Mesendoderm (in vitro differentiated cells): ENCODE measurements at regions not wholly inside any gene's neighbourhood (a gene's known extent, or its start where the extent isn't known, plus 50 kb on each side); places are given as distances from the start of the nearest gene placed in this dataset.

Experiments
- DNase-seq: peaks from one replicate; pipeline ENCODE4 v3.0.0; 2013
- H2AK5ac ChIP-seq: 2 replicates; pipeline ENCODE4 v1.6.1; 2013; ENCODE audit warnings: low read length, inconsistent platforms
- H2BK120ac ChIP-seq: 2 replicates; pipeline ENCODE4 v1.6.1; 2013; ENCODE audit warnings: low read depth, mild to moderate bottlenecking, low read length, moderate library complexity, mixed read lengths
- H2BK15ac ChIP-seq: replicated peaks from 2 replicates; pipeline ENCODE4 v1.6.1; 2013; ENCODE audit warnings: low read depth, mild to moderate bottlenecking, moderate library complexity
- H2BK5ac ChIP-seq: 2 replicates; pipeline ENCODE4 v1.6.1; 2013; ENCODE audit warnings: low read length, inconsistent platforms
- H3K18ac ChIP-seq: 2 replicates; pipeline ENCODE4 v1.6.1; 2013; ENCODE audit warnings: mild to moderate bottlenecking, low read length, mixed read lengths
- H3K23ac ChIP-seq: one replicate; pipeline ENCODE4 v1.6.1; 2013; ENCODE audit warnings: low read length
- H3K27ac ChIP-seq: 2 replicates; pipeline ENCODE4 v1.5.1; 2013; ENCODE audit warnings: low read depth, mild to moderate bottlenecking, inconsistent platforms, low read length, moderate library complexity
- H3K27me3 ChIP-seq: 2 replicates; pipeline ENCODE4 v1.6.1; 2013; ENCODE audit warnings: low read length, control low read depth, mild to moderate bottlenecking, inconsistent platforms; ENCODE audit not compliant: insufficient read depth, poor library complexity
- H3K36me3 ChIP-seq: 2 replicates; pipeline ENCODE4 v1.6.1; 2013; ENCODE audit warnings: low read length, inconsistent platforms; ENCODE audit not compliant: control insufficient read depth, insufficient read depth
- H3K4ac ChIP-seq: one replicate; pipeline ENCODE4 v1.6.1; 2013; ENCODE audit warnings: low read depth, mild to moderate bottlenecking, low read length, moderate library complexity
- H3K4me1 ChIP-seq: 2 replicates; pipeline ENCODE4 v1.6.1; 2013; ENCODE audit warnings: low read depth, low read length, inconsistent platforms; ENCODE audit not compliant: control insufficient read depth
- H3K4me2 ChIP-seq: 2 replicates; pipeline ENCODE4 v1.6.1; 2013; ENCODE audit warnings: low read length
- H3K4me3 ChIP-seq: 2 replicates; pipeline ENCODE4 v1.5.1; 2013; ENCODE audit warnings: mild to moderate bottlenecking, low read length
- H3K56ac ChIP-seq: one replicate; pipeline ENCODE4 v1.6.1; 2013; ENCODE audit warnings: low read length
- H3K79me1 ChIP-seq: 2 replicates; pipeline ENCODE4 v1.6.1; 2013; ENCODE audit warnings: low read length, inconsistent platforms
- H3K79me2 ChIP-seq: 2 replicates; pipeline ENCODE4 v1.6.1; 2013; ENCODE audit warnings: mild to moderate bottlenecking, low read length; ENCODE audit not compliant: control insufficient read depth, insufficient read depth
- H3K9ac ChIP-seq: 2 replicates; pipeline ENCODE4 v1.6.1; 2013; ENCODE audit warnings: low read length, inconsistent platforms
- H4K5ac ChIP-seq: one replicate; pipeline ENCODE4 v1.6.1; 2013; ENCODE audit warnings: low read length
- H4K8ac ChIP-seq: one replicate; pipeline ENCODE4 v1.6.1; 2013; ENCODE audit warnings: low read depth, mild to moderate bottlenecking, control low read depth, low read length, moderate library complexity
- WGBS: extraction: QIAGEN DNeasy Blood & Tissue Kit; methylation state at CpG from one replicate; pipeline ENCODE4 v1.1.7; 2013; ENCODE audit warnings: low lambda C conversion rate, missing lambda C conversion rate; ENCODE audit not compliant: insufficient coverage; ENCODE audit errors: extremely low coverage; 5-methylcytosine and 5-hydroxymethylcytosine counted together

DNA sequence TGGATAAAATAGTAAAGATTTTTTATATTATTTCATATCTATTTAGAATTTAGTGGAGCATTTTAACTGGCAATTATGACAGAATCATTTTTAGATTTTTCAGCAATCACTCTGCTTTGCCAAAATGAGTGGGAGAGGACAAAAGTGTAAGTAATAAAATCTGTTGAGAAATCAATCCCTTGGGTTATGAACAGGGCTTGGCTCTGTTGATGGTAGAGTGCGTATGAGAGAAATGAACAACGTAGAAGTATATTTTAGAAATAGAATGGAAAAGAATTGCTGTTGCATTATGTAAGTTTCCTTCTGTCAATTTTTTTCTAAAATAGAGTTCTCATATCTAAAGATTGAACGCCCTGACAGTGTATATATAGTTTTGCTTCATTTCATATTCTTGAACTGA, 154.1 kb upstream of the PRDM9 start:
- Histone ChIP-seq H2AK5ac (no peak overlapping the region), H3K79me2 (no peaks in the 10 kb centered on the region), H3K79me1 (no peaks in the 10 kb centered on the region), H3K27me3 (no peaks in the 10 kb centered on the region), H3K18ac (no peak overlapping the region), H4K8ac (no peak overlapping the region), H3K56ac (no peak overlapping the region), H3K36me3 (no peaks in the 10 kb centered on the region), H3K4me3 (no peak overlapping the region), H3K4me2 (no peak overlapping the region), H4K5ac (no peak overlapping the region), H3K4me1 (no peaks in the 10 kb centered on the region), H3K9ac (no peak overlapping the region), H3K4ac (no peak overlapping the region), H2BK15ac (no peak overlapping the region), H3K23ac (no peak overlapping the region), H2BK5ac (no peak overlapping the region), H3K27ac (no peak overlapping the region), H2BK120ac (no peak overlapping the region)
- WGBS: 100% methylated on average over 2 of the region's 3 CpGs
- no peak for DNase-seq

- Histone ChIP-seq H2BK120ac (no peak overlapping the region), H3K79me1 (no peaks in the 10 kb centered on the region), H2AK5ac (no peak overlapping the region), H3K27ac (no peak overlapping the region), H3K36me3 (no peaks in the 10 kb centered on the region), H3K4ac (no peak overlapping the region), H3K79me2 (no peaks in the 10 kb centered on the region), H3K18ac (no peak overlapping the region), H3K4me1 (no peaks in the 10 kb centered on the region), H3K4me2 (no peak overlapping the region), H4K8ac (no peak overlapping the region), H3K9ac (no peak overlapping the region), H3K4me3 (no peak overlapping the region), H3K56ac (no peak overlapping the region), H2BK5ac (no peak overlapping the region), H2BK15ac (no peak overlapping the region), H4K5ac (no peak overlapping the region), H3K27me3 (no peaks in the 10 kb centered on the region), H3K23ac (no peak overlapping the region)
- peak; percentile 92 for DNase-seq
- WGBS: no CpG with 5 or more reads among the region's 8 CpGs
These were observed 155.0 kb upstream of the PRDM9 start for GRCh38 chr5:23352446-23352845.

DNA sequence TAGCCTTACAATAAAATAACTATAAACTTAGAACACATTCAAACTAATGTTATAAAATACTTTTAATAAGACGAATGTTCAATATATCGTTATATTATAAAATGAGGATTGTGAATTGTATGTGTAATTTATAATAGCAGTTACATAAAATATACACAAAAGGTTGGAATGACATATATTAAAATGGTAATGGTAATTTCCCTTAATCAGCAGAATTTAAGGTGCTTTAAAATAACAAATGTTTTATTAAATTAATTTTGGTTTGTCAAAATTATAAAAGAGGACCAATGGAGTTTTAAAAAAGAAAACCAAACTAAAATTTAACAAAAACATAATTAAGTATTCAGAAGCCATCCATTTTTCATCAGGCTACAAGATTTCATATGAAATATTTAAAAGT, 164.3 kb upstream of the PRDM9 start:
- Histone ChIP-seq H3K4me1 (no peaks in the 10 kb centered on the region), H3K36me3 (no peaks in the 10 kb centered on the region), H3K56ac (no peak overlapping the region), H3K79me2 (no peaks in the 10 kb centered on the region), H3K4me3 (no peak overlapping the region), H3K4me2 (no peak overlapping the region), H3K18ac (no peak overlapping the region), H3K4ac (no peak overlapping the region), H4K8ac (no peak overlapping the region), H4K5ac (no peak overlapping the region), H2BK15ac (no peak overlapping the region), H3K9ac (no peak overlapping the region), H2BK5ac (no peak overlapping the region), H3K23ac (no peak overlapping the region), H2AK5ac (no peak overlapping the region), H3K79me1 (no peaks in the 10 kb centered on the region), H3K27me3 (no peaks in the 10 kb centered on the region), H3K27ac (no peak overlapping the region), H2BK120ac (no peak overlapping the region)
- 100% methylated on average over 2 of the region's 2 CpGs for WGBS
- no peak for DNase-seq

GRCh38 chr5:23332650-23333251, 174.7 kb upstream of the PRDM9 start:
- H2BK5ac ChIP-seq: no peak overlapping the region

GRCh38 chr5:23330726-23331125, 176.7 kb upstream of the PRDM9 start:
- Histone ChIP-seq H3K4me1 (no peaks in the 10 kb centered on the region), H4K5ac (no peak overlapping the region), H2AK5ac (no peak overlapping the region), H2BK120ac (no peak overlapping the region), H3K79me1 (no peaks in the 10 kb centered on the region), H3K18ac (no peak overlapping the region), H3K79me2 (no peaks in the 10 kb centered on the region), H3K36me3 (no peaks in the 10 kb centered on the region), H3K4me2 (no peak overlapping the region), H3K9ac (no peak overlapping the region), H3K27ac (no peak overlapping the region), H3K27me3 (no peaks in the 10 kb centered on the region), H2BK15ac (no peak overlapping the region), H3K4me3 (no peak overlapping the region), H3K4ac (no peak overlapping the region), H4K8ac (no peak overlapping the region), H2BK5ac (no peak overlapping the region), H3K56ac (no peak overlapping the region), H3K23ac (no peak overlapping the region)
- DNase-seq: no peak
- 100% methylated on average over 1 of the region's 3 CpGs for WGBS

More at GRCh38 chr5:23332650-23333251, 174.7 kb upstream of the PRDM9 start:
- H2BK120ac ChIP-seq: no peak overlapping the region
- H2AK5ac ChIP-seq: no peak overlapping the region
- H3K79me1 ChIP-seq: no peaks in the 10 kb centered on the region
- H3K4me1 ChIP-seq: no peaks in the 10 kb centered on the region
- no peak overlapping the region for H3K27ac ChIP-seq
- H3K4ac ChIP-seq: no peak overlapping the region
- H3K4me3 ChIP-seq: no peak overlapping the region
- H3K9ac ChIP-seq: no peak overlapping the region
- H3K18ac ChIP-seq: no peak overlapping the region
- no CpG with 5 or more reads among the region's 1 CpG for WGBS
- no peak overlapping the region for H3K56ac ChIP-seq
- H3K36me3 ChIP-seq: no peaks in the 10 kb centered on the region
- no peak overlapping the region for H3K4me2 ChIP-seq
- H2BK15ac ChIP-seq: no peak overlapping the region
- H3K79me2 ChIP-seq: no peaks in the 10 kb centered on the region
- no peak overlapping the region for H3K23ac ChIP-seq
- no peaks in the 10 kb centered on the region for H3K27me3 ChIP-seq
- peak; percentile 58 for DNase-seq
- no peak overlapping the region for H4K5ac ChIP-seq
- H4K8ac ChIP-seq: no peak overlapping the region

DNA sequence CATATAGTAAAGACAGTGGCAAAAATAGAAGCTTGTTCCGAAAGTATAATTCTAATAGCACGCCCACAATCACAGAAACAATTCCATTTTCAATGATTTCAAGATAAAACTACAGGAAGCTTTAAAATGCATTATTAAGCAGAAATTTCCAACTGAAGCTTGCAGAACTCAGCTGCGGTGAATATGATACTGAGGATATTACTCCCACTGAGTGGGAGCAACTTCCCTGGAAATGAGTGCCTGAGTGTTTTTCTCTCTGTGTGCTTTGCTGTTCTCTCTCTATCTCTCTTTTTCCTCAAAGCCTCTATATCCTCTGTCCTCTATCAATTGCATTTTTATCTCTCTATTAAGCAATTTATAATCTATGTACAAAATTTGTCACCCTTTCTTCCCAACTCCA, 187.5 kb upstream of the PRDM9 start:
- H3K4me3 ChIP-seq: no peak overlapping the region
- WGBS: no CpG with 5 or more reads among the region's 3 CpGs
- H3K4me1 ChIP-seq: no peaks in the 10 kb centered on the region
- H3K27ac ChIP-seq: no peak overlapping the region
- H2BK15ac ChIP-seq: no peak overlapping the region
- H3K27me3 ChIP-seq: no peaks in the 10 kb centered on the region
- no peak overlapping the region for H2BK120ac ChIP-seq
- no peak overlapping the region for H4K8ac ChIP-seq
- H3K79me2 ChIP-seq: no peaks in the 10 kb centered on the region
- no peak for DNase-seq
- H2BK5ac ChIP-seq: no peak overlapping the region
- no peak overlapping the region for H3K4ac ChIP-seq
- no peak overlapping the region for H3K18ac ChIP-seq
- H4K5ac ChIP-seq: no peak overlapping the region
- H3K79me1 ChIP-seq: no peaks in the 10 kb centered on the region
- no peak overlapping the region for H3K9ac ChIP-seq
- H3K4me2 ChIP-seq: no peak overlapping the region
- H3K56ac ChIP-seq: no peak overlapping the region
- no peak overlapping the region for H3K23ac ChIP-seq
- no peaks in the 10 kb centered on the region for H3K36me3 ChIP-seq
- no peak overlapping the region for H2AK5ac ChIP-seq
